ENCODE measurements at regions not wholly inside any gene's neighbourhood (a gene's known extent, or its start where the extent isn't known, plus 50 kb on each side); places are given as distances from the start of the nearest gene placed in this dataset.

DNA sequence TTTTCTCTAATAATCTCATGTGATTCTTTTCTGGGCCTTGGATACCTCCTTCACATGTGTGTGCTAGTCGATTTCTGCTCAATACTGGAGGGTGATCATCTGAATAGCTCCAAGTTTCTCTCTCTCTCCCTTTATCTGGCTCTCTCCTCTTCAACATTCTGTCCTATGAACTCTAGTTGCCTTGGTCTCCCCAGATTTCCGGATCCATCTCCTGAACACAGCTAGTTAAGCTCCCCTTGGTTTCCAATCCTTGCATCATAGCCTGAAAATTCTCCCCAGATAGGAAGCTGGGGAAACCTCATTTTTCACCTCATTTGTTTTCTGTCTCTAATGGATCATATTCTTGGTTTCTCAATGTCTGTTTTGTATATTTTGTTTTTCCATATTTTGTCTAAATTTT is 832.3 kb downstream of the MTRR start:
- TF ChIP-seq, protein P1, sequence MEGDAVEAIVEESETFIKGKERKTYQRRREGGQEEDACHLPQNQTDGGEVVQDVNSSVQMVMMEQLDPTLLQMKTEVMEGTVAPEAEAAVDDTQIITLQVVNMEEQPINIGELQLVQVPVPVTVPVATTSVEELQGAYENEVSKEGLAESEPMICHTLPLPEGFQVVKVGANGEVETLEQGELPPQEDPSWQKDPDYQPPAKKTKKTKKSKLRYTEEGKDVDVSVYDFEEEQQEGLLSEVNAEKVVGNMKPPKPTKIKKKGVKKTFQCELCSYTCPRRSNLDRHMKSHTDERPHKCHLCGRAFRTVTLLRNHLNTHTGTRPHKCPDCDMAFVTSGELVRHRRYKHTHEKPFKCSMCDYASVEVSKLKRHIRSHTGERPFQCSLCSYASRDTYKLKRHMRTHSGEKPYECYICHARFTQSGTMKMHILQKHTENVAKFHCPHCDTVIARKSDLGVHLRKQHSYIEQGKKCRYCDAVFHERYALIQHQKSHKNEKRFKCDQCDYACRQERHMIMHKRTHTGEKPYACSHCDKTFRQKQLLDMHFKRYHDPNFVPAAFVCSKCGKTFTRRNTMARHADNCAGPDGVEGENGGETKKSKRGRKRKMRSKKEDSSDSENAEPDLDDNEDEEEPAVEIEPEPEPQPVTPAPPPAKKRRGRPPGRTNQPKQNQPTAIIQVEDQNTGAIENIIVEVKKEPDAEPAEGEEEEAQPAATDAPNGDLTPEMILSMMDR (IDR thresholded peaks at IDR 0.05) = no peak
- no peak for TF ChIP-seq POLR2A (IDR thresholded peaks at IDR 0.05)
